A673 (cell line): ENCODE measurements at regions not wholly inside any gene's neighbourhood (a gene's known extent, or its start where the extent isn't known, plus 50 kb on each side); places are given as distances from the start of the nearest gene placed in this dataset.

Experiments
- BruUV-seq: library from RNA; stranded (reverse); fragments of 400-500 nt; replicated peaks from 2 replicates; lab custom pipeline; 2021; lab: Mats Ljungman, UMichigan
- CTCF ChIA-PET: fragments of 300-600 bp; sonication (Branson Sonifier 250); formaldehyde crosslinking; loops from one replicate; lab custom pipeline; 2022; ENCODE audit warnings: antibody characterized with exemption; lab: Charles Lee
- POLR2A ChIA-PET: fragments of 300-600 bp; sonication (Branson Sonifier 250); formaldehyde crosslinking; loops from one replicate; lab custom pipeline; 2022; ENCODE audit warnings: antibody characterized with exemption; ENCODE audit not compliant: low non-redundant PET; lab: Charles Lee
- DNase-seq: peaks from one replicate; pipeline ENCODE4 v3.0.0-alpha.2; 2015; ENCODE audit warnings: low spot score
- H3K27ac ChIP-seq: fragments of 200-600 bp; sonication (generic); 2 replicates; pipeline ENCODE4 v1.5.1; 2016; ENCODE audit warnings: mixed run types, low read depth, mild to moderate bottlenecking, mixed read lengths, antibody characterized with exemption, low read length; ENCODE audit not compliant: poor library complexity, severe bottlenecking
- H3K27me3 ChIP-seq: fragments of 200-600 bp; sonication (generic); replicated peaks from 2 replicates; pipeline ENCODE4 v1.6.1; 2017; ENCODE audit warnings: mixed run types, low read depth, mild to moderate bottlenecking, mixed read lengths, antibody characterized with exemption, low read length; ENCODE audit not compliant: insufficient read depth, poor library complexity
- H3K36me3 ChIP-seq: fragments of 200-600 bp; sonication (generic); 2 replicates; pipeline ENCODE4 v1.6.1; 2016; ENCODE audit warnings: mixed run types, mild to moderate bottlenecking, mixed read lengths, antibody characterized with exemption, low read length; ENCODE audit not compliant: insufficient read depth, poor library complexity, severe bottlenecking
- H3K4me1 ChIP-seq: fragments of 200-600 bp; sonication (generic); 2 replicates; pipeline ENCODE4 v1.6.1; 2017; ENCODE audit warnings: mixed run types, mild to moderate bottlenecking, mixed read lengths, antibody characterized with exemption, low read length; ENCODE audit not compliant: insufficient read depth, poor library complexity, severe bottlenecking
- H3K4me3 ChIP-seq: fragments of 200-600 bp; sonication (generic); 2 replicates; pipeline ENCODE4 v1.5.1; 2016; ENCODE audit warnings: low read depth, mixed run types, mild to moderate bottlenecking, mixed read lengths, low read length; ENCODE audit not compliant: poor library complexity, severe bottlenecking
- H3K9me3 ChIP-seq: fragments of 200-600 bp; sonication (generic); 2 replicates; pipeline ENCODE4 v1.6.1; 2016; ENCODE audit warnings: mixed run types, low read depth, mild to moderate bottlenecking, mixed read lengths, antibody characterized with exemption, low read length; ENCODE audit not compliant: poor library complexity, severe bottlenecking
- CTCF ChIP-seq: fragments of 300-800, 200-600 bp; sonication (generic); conservative IDR thresholded peaks from 2 replicates; pipeline ENCODE4 v1.5.1; 2017; ENCODE audit warnings: low read depth, mild to moderate bottlenecking, antibody characterized with exemption, low read length, moderate library complexity, mixed read lengths
- EZH2 ChIP-seq: fragments of 200-600 bp; sonication (generic); IDR thresholded peaks from 2 replicates; pipeline ENCODE4 v1.6.1; 2017; ENCODE audit warnings: borderline replicate concordance, low read depth, mild to moderate bottlenecking, mixed read lengths, antibody characterized with exemption, low read length; ENCODE audit not compliant: poor library complexity, severe bottlenecking
- intact Hi-C: fragments of 100-400 bp; cut with micrococcal nuclease; formaldehyde crosslinking; loops from one replicate; pipeline ENCODE4 v1.10.0; 2022; ENCODE audit not compliant: unreplicated experiment

- TF ChIP-seq EZH2 = no peak
- intact Hi-C loops = no loop called here
- H3K4me3 ChIP-seq = no peak overlapping the region
- POLR2A ChIA-PET = no interaction called here
- CTCF ChIA-PET = no interaction called here
- DNase-seq = no peak
- no peaks in the 10 kb centered on the region for H3K9me3 ChIP-seq
- H3K27ac ChIP-seq = no peak overlapping the region
- H3K27me3 ChIP-seq = peaks cover 17% of the 10 kb centered on the region
- no peaks in the 10 kb centered on the region for H3K36me3 ChIP-seq
- no peaks in the 10 kb centered on the region for H3K4me1 ChIP-seq
- BruUV-seq = no TSS peak
Measured at GRCh38 chr16:77499373-77500285, 64.8 kb upstream of the ADAMTS18 start.

- intact Hi-C loops = no loop called here
- ChIA-PET CTCF (no interaction called here), POLR2A (no interaction called here)
- no peaks in the 10 kb centered on the region for H3K9me3 ChIP-seq
- H3K27me3 ChIP-seq = peaks cover 17% of the 10 kb centered on the region
- no peak overlapping the region for H3K4me3 ChIP-seq
- no peaks in the 10 kb centered on the region for H3K4me1 ChIP-seq
- TF ChIP-seq CTCF (no peak), EZH2 (no peak)
- no peak for DNase-seq
- no peak overlapping the region for H3K27ac ChIP-seq
- no peaks in the 10 kb centered on the region for H3K36me3 ChIP-seq
- BruUV-seq = no TSS peak
Measured at GRCh38 chr16:77500286-77500598, 65.4 kb upstream of the ADAMTS18 start.

GRCh38 chr16:77500934-77501664 is 66.3 kb upstream of the ADAMTS18 start:
- TF ChIP-seq CTCF (no peak), EZH2 (no peak)
- intact Hi-C loops = no loop called here

More at GRCh38 chr16:77500934-77501664, 66.3 kb upstream of the ADAMTS18 start:
- no peak overlapping the region for H3K4me3 ChIP-seq
- H3K36me3 ChIP-seq = no peaks in the 10 kb centered on the region
- H3K4me1 ChIP-seq = no peaks in the 10 kb centered on the region
- ChIA-PET POLR2A (no interaction called here), CTCF (no interaction called here)
- no TSS peak for BruUV-seq
- H3K27ac ChIP-seq = no peak overlapping the region
- no peak for DNase-seq
- H3K27me3 ChIP-seq = peaks cover 17% of the 10 kb centered on the region
- no peaks in the 10 kb centered on the region for H3K9me3 ChIP-seq
